ENCODE measurements at regions not wholly inside any gene's neighbourhood (a gene's known extent, or its start where the extent isn't known, plus 50 kb on each side); places are given as distances from the start of the nearest gene placed in this dataset.

DNA sequence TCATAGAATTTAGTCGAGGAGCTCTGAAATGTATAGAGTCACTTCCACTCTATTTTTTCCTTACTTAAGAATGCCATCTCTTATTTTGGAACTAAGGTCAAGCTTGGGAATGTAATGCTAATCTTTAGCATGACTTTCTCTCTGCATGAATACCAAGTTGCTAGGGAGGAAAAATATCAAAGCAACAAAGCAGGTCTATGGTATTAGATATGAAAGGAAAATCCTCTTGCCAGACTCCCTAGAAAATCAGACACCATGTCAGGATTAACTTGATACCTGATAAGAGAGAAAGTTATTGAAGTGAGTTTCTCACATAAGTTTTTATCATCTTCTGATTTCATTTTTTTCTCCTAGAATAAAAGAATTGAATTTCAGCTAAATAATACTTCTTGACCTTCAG, 341.7 kb upstream of the ZNF804A start:
- Histone ChIP-seq H3K4me1 (ENCODE audit: insufficient read depth, low read length) (no peaks in the 10 kb centered on the region), H3K27ac (ENCODE audit: low read depth in 1 of 2, low read length in 2 of 2) (no peak overlapping the region), H3K27me3 (ENCODE audit: control insufficient read depth in 1 of 2, insufficient read depth in 2 of 2, low read length in 2 of 2) (no peaks in the 10 kb centered on the region), H3K36me3 (ENCODE audit: insufficient read depth, low read length) (no peaks in the 10 kb centered on the region), H3K9me3 (ENCODE audit: control insufficient read depth in 1 of 2, insufficient read depth in 1 of 2, low read length in 2 of 2) (peaks cover 0 to 6% of the 10 kb centered on the region in 2 experiments), H3K4me3 (ENCODE audit: low read length) (no peak overlapping the region)
- TF ChIP-seq, protein P1, sequence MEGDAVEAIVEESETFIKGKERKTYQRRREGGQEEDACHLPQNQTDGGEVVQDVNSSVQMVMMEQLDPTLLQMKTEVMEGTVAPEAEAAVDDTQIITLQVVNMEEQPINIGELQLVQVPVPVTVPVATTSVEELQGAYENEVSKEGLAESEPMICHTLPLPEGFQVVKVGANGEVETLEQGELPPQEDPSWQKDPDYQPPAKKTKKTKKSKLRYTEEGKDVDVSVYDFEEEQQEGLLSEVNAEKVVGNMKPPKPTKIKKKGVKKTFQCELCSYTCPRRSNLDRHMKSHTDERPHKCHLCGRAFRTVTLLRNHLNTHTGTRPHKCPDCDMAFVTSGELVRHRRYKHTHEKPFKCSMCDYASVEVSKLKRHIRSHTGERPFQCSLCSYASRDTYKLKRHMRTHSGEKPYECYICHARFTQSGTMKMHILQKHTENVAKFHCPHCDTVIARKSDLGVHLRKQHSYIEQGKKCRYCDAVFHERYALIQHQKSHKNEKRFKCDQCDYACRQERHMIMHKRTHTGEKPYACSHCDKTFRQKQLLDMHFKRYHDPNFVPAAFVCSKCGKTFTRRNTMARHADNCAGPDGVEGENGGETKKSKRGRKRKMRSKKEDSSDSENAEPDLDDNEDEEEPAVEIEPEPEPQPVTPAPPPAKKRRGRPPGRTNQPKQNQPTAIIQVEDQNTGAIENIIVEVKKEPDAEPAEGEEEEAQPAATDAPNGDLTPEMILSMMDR (IDR thresholded peaks at IDR 0.05): no peak
- ChIA-PET CTCF (no interaction called here), POLR2A (no interaction called here)
- intact Hi-C loops (cut with DNase I, micrococcal nuclease): no loop called here
- Mint-ChIP-seq H3K27me3 (no peaks in the 10 kb centered on the region), H3K4me3 (no peak overlapping the region), H3K27ac (no peak overlapping the region), H3K36me3 (ENCODE audit: low read depth) (no peaks in the 10 kb centered on the region), H3K9me3 (no peaks in the 10 kb centered on the region), H3K4me1 (ENCODE audit: low read depth) (no peaks in the 10 kb centered on the region)
- no peak for DNase-seq
- ATAC-seq (ENCODE audit: poor library complexity): no peak

DNA sequence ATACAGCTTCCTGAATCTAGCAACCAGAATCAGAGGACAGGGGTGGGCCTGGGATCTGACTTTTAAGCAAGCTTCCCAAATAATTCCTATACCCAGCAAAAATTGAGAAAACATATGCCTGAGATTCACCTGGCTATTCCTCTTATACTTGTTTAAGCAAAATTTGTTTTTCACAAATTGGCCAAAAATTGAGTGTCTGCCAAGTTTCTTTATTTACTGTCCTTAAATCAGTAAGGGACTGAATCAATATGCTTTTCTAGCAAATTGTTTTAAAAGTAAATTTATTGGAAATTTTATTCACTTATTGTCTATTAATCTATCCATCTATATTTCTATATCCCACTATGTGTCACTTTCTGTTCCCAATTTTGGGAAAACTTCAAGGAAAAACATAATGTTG, 337.0 kb upstream of the ZNF804A start:
- TF ChIP-seq, protein P1 (IDR thresholded peaks at IDR 0.05): no peak
- DNase-seq (no peak), ATAC-seq (ENCODE audit: poor library complexity) (no peak)
- Histone ChIP-seq H3K9me3 (ENCODE audit: control insufficient read depth in 1 of 2, insufficient read depth in 1 of 2, low read length in 2 of 2) (peaks cover 0 to 8% of the 10 kb centered on the region in 2 experiments), H3K4me1 (ENCODE audit: insufficient read depth, low read length) (no peaks in the 10 kb centered on the region), H3K4me3 (ENCODE audit: low read length) (no peak overlapping the region), H3K36me3 (ENCODE audit: insufficient read depth, low read length) (no peaks in the 10 kb centered on the region), H3K27ac (ENCODE audit: low read depth in 1 of 2, low read length in 2 of 2) (no peak overlapping the region), H3K27me3 (ENCODE audit: control insufficient read depth in 1 of 2, insufficient read depth in 2 of 2, low read length in 2 of 2) (no peaks in the 10 kb centered on the region)
- Mint-ChIP-seq H3K27me3 (no peaks in the 10 kb centered on the region), H3K9me3 (peaks cover 11% of the 10 kb centered on the region), H3K4me1 (ENCODE audit: low read depth) (no peaks in the 10 kb centered on the region), H3K36me3 (ENCODE audit: low read depth) (no peaks in the 10 kb centered on the region), H3K4me3 (no peak overlapping the region), H3K27ac (no peak overlapping the region)
- intact Hi-C loops (cut with DNase I, micrococcal nuclease): no loop called here
- ChIA-PET POLR2A (no interaction called here), CTCF (no interaction called here)

DNA sequence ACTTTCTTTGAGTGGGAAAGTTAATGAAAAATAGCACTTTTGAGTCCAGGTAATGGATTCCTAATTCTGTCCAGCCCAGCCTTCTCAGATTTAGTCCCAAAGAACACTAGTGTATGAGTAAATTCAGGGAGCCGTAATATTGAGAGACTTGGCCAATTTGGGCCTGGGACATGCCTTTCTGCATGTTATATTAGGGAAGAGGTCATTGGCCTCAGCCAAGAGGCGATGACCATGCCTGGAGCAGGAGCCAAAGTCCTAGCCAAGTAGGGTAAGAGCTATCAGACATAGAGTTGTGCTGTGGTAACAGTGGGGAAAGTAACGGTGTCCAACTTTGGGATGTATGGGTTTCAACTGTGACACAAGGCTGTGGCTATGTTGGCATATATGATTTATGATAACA, 336.5 kb upstream of the ZNF804A start:
- no peak overlapping the region for H3K4me3 Mint-ChIP-seq
- no peaks in the 10 kb centered on the region for H3K36me3 ChIP-seq (ENCODE audit: insufficient read depth, low read length)
- ChIA-PET POLR2A (no interaction called here), CTCF (no interaction called here)
- ATAC-seq (ENCODE audit: poor library complexity): no peak
- TF ChIP-seq, protein P1 (IDR thresholded peaks at IDR 0.05): no peak
- no peak overlapping the region for H3K27ac Mint-ChIP-seq
- intact Hi-C loops (cut with DNase I, micrococcal nuclease): no loop called here
- H3K4me1 Mint-ChIP-seq (ENCODE audit: low read depth): no peaks in the 10 kb centered on the region
- H3K4me3 ChIP-seq (ENCODE audit: low read length): no peak overlapping the region
- H3K36me3 Mint-ChIP-seq (ENCODE audit: low read depth): no peaks in the 10 kb centered on the region
- H3K4me1 ChIP-seq (ENCODE audit: insufficient read depth, low read length): no peaks in the 10 kb centered on the region
- H3K27me3 ChIP-seq (ENCODE audit: control insufficient read depth in 1 of 2, insufficient read depth in 2 of 2, low read length in 2 of 2): no peaks in the 10 kb centered on the region
- peaks cover 0 to 8% of the 10 kb centered on the region in 2 experiments for H3K9me3 ChIP-seq (ENCODE audit: control insufficient read depth in 1 of 2, insufficient read depth in 1 of 2, low read length in 2 of 2)
- H3K27ac ChIP-seq (ENCODE audit: low read depth in 1 of 2, low read length in 2 of 2): no peak overlapping the region
- no peaks in the 10 kb centered on the region for H3K27me3 Mint-ChIP-seq
- H3K9me3 Mint-ChIP-seq: peaks cover 11% of the 10 kb centered on the region
- DNase-seq: no peak
